Esophagus squamous epithelium (tissue), 5 donors: ENCODE measurements at regions not wholly inside any gene's neighbourhood (a gene's known extent, or its start where the extent isn't known, plus 50 kb on each side); places are given as distances from the start of the nearest gene placed in this dataset.

Experiments used
- DNase-seq: peaks from one replicate; lab custom pipeline; 2025; lab: John Stamatoyannopoulos, UW
- H3K27ac ChIP-seq, 4 donors: fragments of 200-600 bp; sonication (generic); one replicate each; pipeline ENCODE4 v1.5.1; 2016 to 2019; ENCODE audit warnings: mild to moderate bottlenecking in 1 of 4
- H3K27me3 ChIP-seq, 4 donors: fragments of 200-600 bp; sonication (generic); 1 replicate in 3 of 4; 2 replicates in 1 of 4; pipeline versions ENCODE4 v1.5.1 to v1.6.0; 2017 to 2021; ENCODE audit warnings: antibody characterized with exemption in 1 of 4
- H3K36me3 ChIP-seq, 3 donors: fragments of 200-600 bp; sonication (generic); one replicate each; pipeline ENCODE4 v1.5.1; 2016 to 2019
- H3K4me1 ChIP-seq, 3 donors: fragments of 200-600 bp; sonication (generic); one replicate each; pipeline ENCODE4 v1.5.1; 2017 to 2019
- H3K4me3 ChIP-seq, 4 donors: fragments of 200-600 bp; sonication (generic); 1 replicate in 3 of 4; 2 replicates in 1 of 4; pipeline ENCODE4 v1.5.1; 2016 to 2019; ENCODE audit warnings: mild to moderate bottlenecking in 2 of 4, moderate library complexity in 1 of 4
- H3K9me3 ChIP-seq, 3 donors: fragments of 200-600 bp; sonication (generic); one replicate each; pipeline ENCODE4 v1.5.1; 2016 to 2019
- POLR2A ChIP-seq, 4 donors: fragments of 450-650 bp; IDR thresholded peaks; one replicate each; pipeline ENCODE4 v1.6.1; 2017; ENCODE audit warnings: antibody characterized with exemption in 4 of 4, mild to moderate bottlenecking in 4 of 4, moderate library complexity in 3 of 4
- WGBS, 2 donors: methylation state at CpG; one replicate each; pipeline ENCODE4 v1.1.5; 2018; 5-methylcytosine and 5-hydroxymethylcytosine counted together
- intact Hi-C: fragments of 100-400 bp; cut with DNase I; formaldehyde crosslinking; loops from one replicate; pipeline ENCODE4 v1.15.0; 2022
- TF ChIP-seq, protein P1 (sequence below), 6 experiments: fragments of 450-650 bp in 4 of 6; fragments of 200-600 bp in 2 of 6; sonication (generic) in 2 of 6; IDR thresholded peaks; one replicate each; pipeline ENCODE4 v1.5.1; 2016 to 2019; ENCODE audit warnings: antibody characterized with exemption in 6 of 6, mild to moderate bottlenecking in 4 of 6, moderate library complexity in 4 of 6
- donor health status: DM: yes; HTN: yes; CAD: no.

DNA sequence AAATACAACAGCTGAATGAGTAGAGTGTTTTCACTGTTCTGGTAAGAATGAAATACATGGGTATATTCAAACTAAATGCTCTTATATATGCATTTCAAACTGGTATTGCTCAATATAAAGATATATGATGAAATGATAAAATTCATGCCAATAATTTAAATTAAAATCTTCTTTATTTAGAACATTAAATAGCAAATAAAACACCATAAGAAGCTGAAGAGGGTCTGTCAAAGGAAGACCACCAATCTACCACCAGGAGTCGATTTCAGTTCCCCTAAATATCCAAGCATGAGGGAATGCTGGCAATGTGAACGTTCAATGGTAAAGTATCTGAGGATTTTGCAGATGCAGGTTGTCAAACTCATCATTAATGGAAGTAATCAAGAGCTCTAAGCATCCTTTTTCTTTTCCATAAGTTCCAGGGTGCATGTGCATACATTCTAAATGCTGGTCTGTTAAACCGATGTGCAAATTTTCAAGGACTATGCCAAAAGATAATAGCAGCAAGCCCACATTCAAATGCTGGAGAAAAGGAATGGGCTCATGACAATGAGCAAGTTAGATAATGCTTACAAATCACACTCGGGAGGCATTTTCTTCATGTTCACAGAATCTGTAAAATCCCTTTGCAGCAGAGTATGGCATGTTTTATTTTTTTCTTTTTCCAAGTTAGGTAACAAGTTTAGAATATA is 118.8 kb upstream of the MTAP start:
- H3K27ac ChIP-seq, result peak overlapping the region; percentile 62 to 76 (median 73)
- no peaks in the 10 kb centered on the region for H3K9me3 ChIP-seq
- H3K36me3 ChIP-seq, result no peaks in the 10 kb centered on the region
- intact Hi-C loops, result no loop called here
- TF ChIP-seq POLR2A (IDR thresholded peaks at IDR 0.05), result no peak
- TF ChIP-seq, protein P1, sequence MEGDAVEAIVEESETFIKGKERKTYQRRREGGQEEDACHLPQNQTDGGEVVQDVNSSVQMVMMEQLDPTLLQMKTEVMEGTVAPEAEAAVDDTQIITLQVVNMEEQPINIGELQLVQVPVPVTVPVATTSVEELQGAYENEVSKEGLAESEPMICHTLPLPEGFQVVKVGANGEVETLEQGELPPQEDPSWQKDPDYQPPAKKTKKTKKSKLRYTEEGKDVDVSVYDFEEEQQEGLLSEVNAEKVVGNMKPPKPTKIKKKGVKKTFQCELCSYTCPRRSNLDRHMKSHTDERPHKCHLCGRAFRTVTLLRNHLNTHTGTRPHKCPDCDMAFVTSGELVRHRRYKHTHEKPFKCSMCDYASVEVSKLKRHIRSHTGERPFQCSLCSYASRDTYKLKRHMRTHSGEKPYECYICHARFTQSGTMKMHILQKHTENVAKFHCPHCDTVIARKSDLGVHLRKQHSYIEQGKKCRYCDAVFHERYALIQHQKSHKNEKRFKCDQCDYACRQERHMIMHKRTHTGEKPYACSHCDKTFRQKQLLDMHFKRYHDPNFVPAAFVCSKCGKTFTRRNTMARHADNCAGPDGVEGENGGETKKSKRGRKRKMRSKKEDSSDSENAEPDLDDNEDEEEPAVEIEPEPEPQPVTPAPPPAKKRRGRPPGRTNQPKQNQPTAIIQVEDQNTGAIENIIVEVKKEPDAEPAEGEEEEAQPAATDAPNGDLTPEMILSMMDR (IDR thresholded peaks at IDR 0.05), result no peak
- no peaks in the 10 kb centered on the region for H3K27me3 ChIP-seq
- H3K4me1 ChIP-seq, result peaks cover 4 to 78% (median 18%) of the 10 kb centered on the region in 3 donors
- WGBS, 2 donors, result 33 to 39% methylated on average over 4 of the region's 4 CpGs
- no peak overlapping the region for H3K4me3 ChIP-seq
- DNase-seq, result no peak

GRCh38 chr9:21684231-21684630 is 118.2 kb upstream of the MTAP start:
- Histone ChIP-seq H3K27ac (peak overlapping the region; percentile 35 to 76 (median 73)), H3K9me3 (no peaks in the 10 kb centered on the region), H3K4me3 (no peak overlapping the region), H3K4me1 (peaks cover 4 to 84% (median 22%) of the 10 kb centered on the region in 3 donors), H3K27me3 (no peaks in the 10 kb centered on the region), H3K36me3 (no peaks in the 10 kb centered on the region)
- DNase-seq, result no peak
- intact Hi-C loops, result no loop called here
- 30 to 39% methylated on average over 2 of the region's 2 CpGs for WGBS, 2 donors
- TF ChIP-seq, protein P1 (IDR thresholded peaks at IDR 0.05), result no peak
- no peak for TF ChIP-seq POLR2A (IDR thresholded peaks at IDR 0.05)

GRCh38 chr9:21684831-21685362 is 117.5 kb upstream of the MTAP start:
- H3K4me3 ChIP-seq, result no peak overlapping the region
- H3K27ac ChIP-seq, result peak overlapping the region; percentile 46 to 76 (median 73)
- peaks cover 4 to 89% (median 26%) of the 10 kb centered on the region in 3 donors for H3K4me1 ChIP-seq
- H3K36me3 ChIP-seq, result no peaks in the 10 kb centered on the region
- DNase-seq, result no peak
- 24 to 29% methylated on average over 2 of the region's 2 CpGs for WGBS, 2 donors
- intact Hi-C loops, result no loop called here
- H3K27me3 ChIP-seq, result no peaks in the 10 kb centered on the region
- no peak for TF ChIP-seq POLR2A (IDR thresholded peaks at IDR 0.05)
- TF ChIP-seq, protein P1 (IDR thresholded peaks at IDR 0.05), result no peak
- H3K9me3 ChIP-seq, result no peaks in the 10 kb centered on the region

DNA sequence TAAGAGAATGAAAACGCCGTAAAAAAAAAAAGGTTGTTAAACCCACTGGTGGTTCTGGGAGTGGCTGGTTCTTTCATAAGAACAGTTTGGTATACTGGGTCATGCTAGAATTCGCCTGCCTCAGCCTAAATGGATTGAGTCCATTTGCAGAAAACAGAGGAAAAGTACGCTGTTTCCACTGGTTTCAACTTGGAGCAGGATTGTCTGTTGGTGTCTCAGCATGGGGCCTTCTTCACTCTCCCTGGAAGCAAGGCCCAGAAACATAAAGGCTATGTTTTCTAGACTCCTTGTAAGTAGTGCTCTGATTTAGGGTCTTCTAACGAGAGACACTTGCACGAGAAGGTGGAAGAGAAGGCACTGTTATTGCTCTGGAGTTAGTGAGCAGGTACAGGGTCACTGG is 116.9 kb upstream of the MTAP start:
- 50 to 52% methylated on average over 6 of the region's 6 CpGs for WGBS, 2 donors
- Histone ChIP-seq H3K9me3 (no peaks in the 10 kb centered on the region), H3K4me1 (peaks cover 4 to 89% (median 26%) of the 10 kb centered on the region in 3 donors), H3K27me3 (no peaks in the 10 kb centered on the region), H3K36me3 (no peaks in the 10 kb centered on the region), H3K4me3 (no peak overlapping the region), H3K27ac (peak overlapping the region; percentile 46 to 76 (median 73))
- TF ChIP-seq, protein P1 (IDR thresholded peaks at IDR 0.05), result no peak
- TF ChIP-seq POLR2A (IDR thresholded peaks at IDR 0.05), result no peak
- intact Hi-C loops, result no loop called here
- no peak for DNase-seq

DNA sequence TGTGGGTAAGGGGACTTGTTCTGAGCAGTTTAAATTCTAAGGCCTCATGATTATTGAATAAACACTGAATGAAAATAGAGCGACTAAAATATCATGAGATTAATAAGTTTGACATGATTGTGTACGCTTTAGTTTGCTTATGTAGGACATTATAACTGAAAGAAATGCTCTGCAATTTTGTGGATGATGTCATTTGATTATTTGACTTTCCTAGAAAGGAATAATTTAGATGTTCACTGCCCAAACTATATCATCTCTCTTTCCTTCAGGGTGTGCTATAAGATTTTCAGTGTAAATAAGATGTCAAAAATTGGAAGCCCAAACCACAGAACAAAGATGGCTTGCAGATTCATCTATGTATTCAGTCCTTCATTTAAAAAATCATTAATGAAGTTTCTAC is 115.7 kb upstream of the MTAP start:
- DNase-seq, result no peak
- Histone ChIP-seq H3K36me3 (no peaks in the 10 kb centered on the region), H3K27ac (no peak overlapping the region), H3K4me1 (peaks cover 4 to 79% (median 26%) of the 10 kb centered on the region in 3 donors), H3K9me3 (no peaks in the 10 kb centered on the region), H3K4me3 (no peak overlapping the region), H3K27me3 (no peaks in the 10 kb centered on the region)
- 68 to 87% methylated on average over 2 of the region's 2 CpGs for WGBS, 2 donors
- no peak for TF ChIP-seq POLR2A (IDR thresholded peaks at IDR 0.05)
- TF ChIP-seq, protein P1 (IDR thresholded peaks at IDR 0.05), result no peak
- intact Hi-C loops, result no loop called here
